SK-N-SH (cell line): ENCODE measurements at regions not wholly inside any gene's neighbourhood (a gene's known extent, or its start where the extent isn't known, plus 50 kb on each side); places are given as distances from the start of the nearest gene placed in this dataset.

Experiments used
- CTCF ChIA-PET: fragments of 300-600, 350-600 bp; formaldehyde crosslinking; extraction: SDS; loops from one replicate; lab custom pipeline; 2021; lab: Yijun Ruan, JAX
- POLR2A ChIA-PET: fragments of 350-600 bp; sonication (Branson Sonifier 250); formaldehyde crosslinking; extraction: SDS; loops from one replicate; lab custom pipeline; 2020; ENCODE audit warnings: antibody characterized with exemption, inconsistent platforms; lab: Yijun Ruan, JAX
- DNase-seq: peaks from one replicate; pipeline ENCODE4 v3.0.0; 2012
- H2AFZ ChIP-seq: fragments of 200-600 bp; sonication (generic); 2 replicates; pipeline ENCODE4 v1.8.1; 2016; ENCODE audit warnings: antibody characterized with exemption, mild to moderate bottlenecking, low read depth
- H3F3A ChIP-seq: fragments of 200-600 bp; sonication (generic); replicated peaks from 2 replicates; pipeline ENCODE3; 2016; ENCODE audit warnings: antibody characterized with exemption, mild to moderate bottlenecking; ENCODE audit not compliant: insufficient read depth
- H3K27ac ChIP-seq, 2 experiments: fragments of 200-500 bp in 1 of 2; fragments of 200-600 bp in 1 of 2; sonication (Bioruptor generic) in 1 of 2; sonication (generic), shearing (Covaris generic) in 1 of 2; 2 replicates each; pipeline versions ENCODE4 v1.5.1 to v1.6.1; 2014 to 2016; ENCODE audit warnings: low read depth in 2 of 2, inconsistent platforms in 1 of 2, low read length in 1 of 2, mild to moderate bottlenecking in 1 of 2, mixed read lengths in 1 of 2
- H3K27me3 ChIP-seq: fragments of 200-600 bp; sonication (generic), shearing (Covaris generic); 2 replicates; pipeline ENCODE4 v1.6.1; 2016; ENCODE audit warnings: mixed run types; ENCODE audit not compliant: insufficient read depth
- H3K36me3 ChIP-seq, 2 experiments: fragments of 200-500 bp in 1 of 2; fragments of 200-600 bp in 1 of 2; sonication (Bioruptor generic) in 1 of 2; sonication (generic) in 1 of 2; replicated peaks in 1 of 2; 2 replicates each; pipeline versions ENCODE3 to v1.5.1; 2014 to 2016; ENCODE audit warnings: low read length in 1 of 2, mild to moderate bottlenecking in 1 of 2; ENCODE audit not compliant: insufficient read depth in 2 of 2, control insufficient read depth in 1 of 2
- H3K4me1 ChIP-seq, 2 experiments: fragments of 200-500 bp in 1 of 2; fragments of 200-600 bp in 1 of 2; sonication (Bioruptor generic) in 1 of 2; sonication (generic), shearing (Covaris generic) in 1 of 2; 2 replicates each; pipeline versions ENCODE4 v1.5.1 to v1.6.1; 2014 to 2016; ENCODE audit warnings: low read depth in 1 of 2, low read length in 1 of 2, mixed run types in 1 of 2; ENCODE audit not compliant: insufficient read depth in 2 of 2, control insufficient read depth in 1 of 2
- H3K4me2 ChIP-seq: fragments of 200-600 bp; sonication (generic), shearing (Covaris generic); 2 replicates; pipeline ENCODE4 v1.6.1; 2017; ENCODE audit warnings: mixed run types
- H3K4me3 ChIP-seq, 2 experiments: fragments of 200-500 bp in 1 of 2; fragments of 200-600 bp in 1 of 2; sonication (Bioruptor generic) in 1 of 2; sonication (generic), shearing (Covaris generic) in 1 of 2; 2 replicates each; pipeline versions ENCODE4 v1.5.1 to v1.8.1; 2014 to 2016; ENCODE audit warnings: low read depth in 2 of 2, inconsistent platforms in 1 of 2, low read length in 1 of 2, mild to moderate bottlenecking in 1 of 2, mixed read lengths in 1 of 2, moderate library complexity in 1 of 2
- H3K79me2 ChIP-seq: fragments of 200-600 bp; sonication (generic); 2 replicates; pipeline ENCODE4 v1.8.1; 2017; ENCODE audit warnings: mild to moderate bottlenecking; ENCODE audit not compliant: insufficient read depth
- H3K9ac ChIP-seq: fragments of 200-600 bp; sonication (generic); 2 replicates; pipeline ENCODE4 v1.6.1; 2017; ENCODE audit warnings: mixed run types
- H3K9me2 ChIP-seq: fragments of 200-600 bp; sonication (generic); 2 replicates; pipeline ENCODE4 v1.6.1; 2017; ENCODE audit warnings: mixed run types
- H3K9me3 ChIP-seq: fragments of 200-600 bp; sonication (generic); 2 replicates; pipeline ENCODE4 v1.6.1; 2017; ENCODE audit warnings: mixed run types, mild to moderate bottlenecking, moderate library complexity
- H4K20me1 ChIP-seq: fragments of 200-600 bp; sonication (generic); 2 replicates; pipeline ENCODE4 v1.6.1; 2017; ENCODE audit warnings: mild to moderate bottlenecking, mixed run types; ENCODE audit not compliant: insufficient read depth
- ELF1 ChIP-seq: IDR thresholded peaks from 2 replicates; pipeline ENCODE4 v1.4.0; 2012
- EP300 ChIP-seq, 2 experiments: IDR thresholded peaks; 2 replicates each; pipeline versions ENCODE4 v1.4.0 to v1.6.1; 2012; ENCODE audit warnings: borderline replicate concordance in 1 of 2, low read depth in 1 of 2, low read length in 1 of 2
- GABPA ChIP-seq: IDR thresholded peaks from 2 replicates; pipeline ENCODE4 v1.4.0; 2012; ENCODE audit warnings: low read depth, mild to moderate bottlenecking
- JUND ChIP-seq: IDR thresholded peaks from 2 replicates; pipeline ENCODE4 v1.4.0; 2012
- MEF2A ChIP-seq: IDR thresholded peaks from 2 replicates; pipeline ENCODE4 v1.4.0; 2012; ENCODE audit warnings: low read depth, borderline replicate concordance
- NRF1 ChIP-seq: IDR thresholded peaks from 2 replicates; pipeline ENCODE4 v1.6.1; 2012; ENCODE audit warnings: low read depth, mild to moderate bottlenecking, low read length
- POLR2AphosphoS5 ChIP-seq: IDR thresholded peaks from 2 replicates; pipeline ENCODE4 v1.6.1; 2012; ENCODE audit warnings: low read depth, low read length
- RAD21 ChIP-seq: IDR thresholded peaks from 2 replicates; pipeline ENCODE4 v1.6.1; 2012; ENCODE audit warnings: mild to moderate bottlenecking, low read length
- RCOR1 ChIP-seq: fragments of 150-350 bp; IDR thresholded peaks from 2 replicates; pipeline ENCODE4 v1.6.1; 2017; ENCODE audit warnings: antibody characterized with exemption, low read length
- RXRA ChIP-seq: IDR thresholded peaks from 2 replicates; pipeline ENCODE4 v1.4.0; 2012; ENCODE audit warnings: low read depth, mild to moderate bottlenecking, borderline replicate concordance
- TAF1 ChIP-seq: IDR thresholded peaks from 2 replicates; pipeline ENCODE4 v1.6.1; 2012; ENCODE audit warnings: low read depth, mild to moderate bottlenecking, low read length, moderate library complexity, borderline replicate concordance
- TEAD4 ChIP-seq: IDR thresholded peaks from 2 replicates; pipeline ENCODE4 v1.4.0; 2012; ENCODE audit warnings: mild to moderate bottlenecking, borderline replicate concordance; ENCODE audit not compliant: insufficient read depth
- WGBS: methylation state at CpG from one replicate; pipeline ENCODE4 v1.1.6; 2017; ENCODE audit warnings: low lambda C conversion rate; 5-methylcytosine and 5-hydroxymethylcytosine counted together
- TF ChIP-seq, protein P1 (sequence below): IDR thresholded peaks from 2 replicates; pipeline ENCODE4; 2012
- TF ChIP-seq, protein P2 (sequence below): IDR thresholded peaks from 2 replicates; pipeline ENCODE4 v1.4.0; 2012; ENCODE audit warnings: low read depth, borderline replicate concordance
- TF ChIP-seq, protein P3 (sequence below): fragments of 150-350 bp; IDR thresholded peaks from 2 replicates; pipeline ENCODE4 v1.6.1; 2017; ENCODE audit warnings: antibody characterized with exemption, low read length, low read depth, borderline replicate concordance
- TF ChIP-seq, protein P4 (sequence below): IDR thresholded peaks from 2 replicates; pipeline ENCODE4 v1.4.0; 2012; ENCODE audit warnings: low read depth
- TF ChIP-seq, protein P5 (sequence below): fragments of 200-600 bp; sonication (generic); IDR thresholded peaks from 2 replicates; pipeline ENCODE4 v1.6.1; 2017; ENCODE audit warnings: antibody characterized with exemption, mild to moderate bottlenecking, moderate library complexity

DNA sequence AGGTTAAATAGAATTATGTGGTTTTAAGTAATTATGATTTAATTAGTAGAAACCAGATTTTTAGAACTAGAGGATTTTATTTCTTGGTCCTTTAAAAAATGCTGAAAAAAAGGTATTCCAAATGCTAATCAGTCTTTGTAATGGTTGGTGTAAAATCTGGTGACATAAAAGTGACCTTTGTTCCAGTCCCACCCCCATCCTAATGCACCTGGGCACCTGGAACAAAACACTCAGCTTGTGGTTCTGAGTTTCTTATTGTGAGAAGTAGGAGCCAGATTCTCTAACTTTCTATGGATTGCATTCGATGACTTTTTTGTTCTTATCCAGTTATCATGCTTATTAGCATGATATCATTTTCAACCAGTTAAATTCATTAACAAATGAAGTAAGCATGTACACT is 115.1 kb upstream of the CTNND2 start:
- H3K27me3 ChIP-seq = no peaks in the 10 kb centered on the region
- TF ChIP-seq JUND (no peak), RCOR1 (no peak), TEAD4 (no peak), MEF2A (no peak), TAF1 (no peak), ELF1 (no peak)
- TF ChIP-seq, protein P1, sequence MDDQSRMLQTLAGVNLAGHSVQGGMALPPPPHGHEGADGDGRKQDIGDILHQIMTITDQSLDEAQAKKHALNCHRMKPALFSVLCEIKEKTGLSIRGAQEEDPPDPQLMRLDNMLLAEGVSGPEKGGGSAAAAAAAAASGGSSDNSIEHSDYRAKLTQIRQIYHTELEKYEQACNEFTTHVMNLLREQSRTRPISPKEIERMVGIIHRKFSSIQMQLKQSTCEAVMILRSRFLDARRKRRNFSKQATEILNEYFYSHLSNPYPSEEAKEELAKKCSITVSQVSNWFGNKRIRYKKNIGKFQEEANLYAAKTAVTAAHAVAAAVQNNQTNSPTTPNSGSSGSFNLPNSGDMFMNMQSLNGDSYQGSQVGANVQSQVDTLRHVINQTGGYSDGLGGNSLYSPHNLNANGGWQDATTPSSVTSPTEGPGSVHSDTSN = no peak
- TF ChIP-seq, protein P2, sequence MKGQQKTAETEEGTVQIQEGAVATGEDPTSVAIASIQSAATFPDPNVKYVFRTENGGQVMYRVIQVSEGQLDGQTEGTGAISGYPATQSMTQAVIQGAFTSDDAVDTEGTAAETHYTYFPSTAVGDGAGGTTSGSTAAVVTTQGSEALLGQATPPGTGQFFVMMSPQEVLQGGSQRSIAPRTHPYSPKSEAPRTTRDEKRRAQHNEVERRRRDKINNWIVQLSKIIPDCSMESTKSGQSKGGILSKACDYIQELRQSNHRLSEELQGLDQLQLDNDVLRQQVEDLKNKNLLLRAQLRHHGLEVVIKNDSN = no peak
- TF ChIP-seq, protein P3, sequence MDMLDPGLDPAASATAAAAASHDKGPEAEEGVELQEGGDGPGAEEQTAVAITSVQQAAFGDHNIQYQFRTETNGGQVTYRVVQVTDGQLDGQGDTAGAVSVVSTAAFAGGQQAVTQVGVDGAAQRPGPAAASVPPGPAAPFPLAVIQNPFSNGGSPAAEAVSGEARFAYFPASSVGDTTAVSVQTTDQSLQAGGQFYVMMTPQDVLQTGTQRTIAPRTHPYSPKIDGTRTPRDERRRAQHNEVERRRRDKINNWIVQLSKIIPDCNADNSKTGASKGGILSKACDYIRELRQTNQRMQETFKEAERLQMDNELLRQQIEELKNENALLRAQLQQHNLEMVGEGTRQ = no peak
- H3K4me1 ChIP-seq = no peaks in the 10 kb centered on the region
- no peak overlapping the region for H3K4me3 ChIP-seq
- no peak for DNase-seq
- H3K4me2 ChIP-seq = no peak overlapping the region
- no peak overlapping the region for H3K9ac ChIP-seq
- POLR2A ChIA-PET = no interaction called here
- no peaks in the 10 kb centered on the region for H4K20me1 ChIP-seq
- no peak overlapping the region for H2AFZ ChIP-seq
- H3K27ac ChIP-seq = no peak overlapping the region
- no peaks in the 10 kb centered on the region for H3K9me3 ChIP-seq
- H3K79me2 ChIP-seq = no peaks in the 10 kb centered on the region
- WGBS = 8% methylated on average over 1 of the region's 1 CpG
- CTCF ChIA-PET = no interaction called here
- H3K9me2 ChIP-seq = no peaks in the 10 kb centered on the region
- H3K36me3 ChIP-seq = no peaks in the 10 kb centered on the region
- no peaks in the 10 kb centered on the region for H3F3A ChIP-seq

DNA sequence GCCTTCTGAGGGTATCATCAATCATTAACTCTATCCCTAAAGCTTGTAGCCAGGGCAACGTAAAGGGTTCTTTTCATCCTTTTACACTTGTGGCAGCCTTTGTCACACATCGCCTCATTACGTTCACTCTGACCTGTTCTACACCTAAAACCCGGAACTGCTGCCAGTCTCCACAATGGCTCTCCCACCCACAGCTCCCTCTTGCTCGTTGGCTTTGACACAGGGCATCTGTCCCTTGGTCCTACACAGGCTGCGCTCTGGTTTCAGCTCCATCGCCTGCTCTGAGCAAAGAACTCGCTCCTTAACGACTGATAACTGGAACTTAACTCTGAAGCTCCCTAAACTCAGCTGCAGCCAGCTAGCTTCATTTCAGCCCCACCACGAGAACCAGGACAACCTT is 112.8 kb upstream of the CTNND2 start:
- Histone ChIP-seq H3K27ac (no peak overlapping the region), H2AFZ (no peak overlapping the region), H3K79me2 (no peaks in the 10 kb centered on the region), H3K27me3 (no peaks in the 10 kb centered on the region), H3K9me2 (no peaks in the 10 kb centered on the region), H3K9ac (no peak overlapping the region), H4K20me1 (no peaks in the 10 kb centered on the region), H3F3A (no peaks in the 10 kb centered on the region), H3K36me3 (no peaks in the 10 kb centered on the region), H3K4me2 (no peak overlapping the region), H3K9me3 (no peaks in the 10 kb centered on the region)
- ChIA-PET POLR2A (no interaction called here), CTCF (no interaction called here)
- DNase-seq = no peak
- TF ChIP-seq TAF1 (no peak), JUND (no peak), POLR2AphosphoS5 (no peak), GABPA (no peak), EP300 (IDR thresholded peaks at IDR 0.05; ENCODE audit: borderline replicate concordance in 1 of 2, low read depth in 1 of 2, low read length in 1 of 2) (no peak), RXRA (no peak), RAD21 (no peak), ELF1 (no peak), NRF1 (no peak)
- TF ChIP-seq, protein P4, sequence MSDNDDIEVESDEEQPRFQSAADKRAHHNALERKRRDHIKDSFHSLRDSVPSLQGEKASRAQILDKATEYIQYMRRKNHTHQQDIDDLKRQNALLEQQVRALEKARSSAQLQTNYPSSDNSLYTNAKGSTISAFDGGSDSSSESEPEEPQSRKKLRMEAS = no peak
- TF ChIP-seq, protein P5, sequence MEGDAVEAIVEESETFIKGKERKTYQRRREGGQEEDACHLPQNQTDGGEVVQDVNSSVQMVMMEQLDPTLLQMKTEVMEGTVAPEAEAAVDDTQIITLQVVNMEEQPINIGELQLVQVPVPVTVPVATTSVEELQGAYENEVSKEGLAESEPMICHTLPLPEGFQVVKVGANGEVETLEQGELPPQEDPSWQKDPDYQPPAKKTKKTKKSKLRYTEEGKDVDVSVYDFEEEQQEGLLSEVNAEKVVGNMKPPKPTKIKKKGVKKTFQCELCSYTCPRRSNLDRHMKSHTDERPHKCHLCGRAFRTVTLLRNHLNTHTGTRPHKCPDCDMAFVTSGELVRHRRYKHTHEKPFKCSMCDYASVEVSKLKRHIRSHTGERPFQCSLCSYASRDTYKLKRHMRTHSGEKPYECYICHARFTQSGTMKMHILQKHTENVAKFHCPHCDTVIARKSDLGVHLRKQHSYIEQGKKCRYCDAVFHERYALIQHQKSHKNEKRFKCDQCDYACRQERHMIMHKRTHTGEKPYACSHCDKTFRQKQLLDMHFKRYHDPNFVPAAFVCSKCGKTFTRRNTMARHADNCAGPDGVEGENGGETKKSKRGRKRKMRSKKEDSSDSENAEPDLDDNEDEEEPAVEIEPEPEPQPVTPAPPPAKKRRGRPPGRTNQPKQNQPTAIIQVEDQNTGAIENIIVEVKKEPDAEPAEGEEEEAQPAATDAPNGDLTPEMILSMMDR = no peak
- TF ChIP-seq, protein P1 = no peak
- TF ChIP-seq, protein P3 = no peak
- TF ChIP-seq, all 33 proteins: peak for 0
- Histone ChIP-seq H3K4me3 (no peak overlapping the region), H3K4me1 (no peaks in the 10 kb centered on the region)
- 18% methylated on average over 10 of the region's 10 CpGs for WGBS
